Mononuclear cell (primary cell): ENCODE measurements at regions not wholly inside any gene's neighbourhood (a gene's known extent, or its start where the extent isn't known, plus 50 kb on each side); places are given as distances from the start of the nearest gene placed in this dataset.

Experiments used
- H3K27me3 ChIP-seq: 2 replicates; pipeline ENCODE4 v1.6.0; 2011; ENCODE audit warnings: low read length, control low read depth; ENCODE audit not compliant: insufficient read depth
- H3K4me1 ChIP-seq: 2 replicates; pipeline ENCODE4 v1.5.1; 2011; ENCODE audit warnings: mild to moderate bottlenecking, low read length, control low read depth; ENCODE audit not compliant: insufficient read depth
- H3K4me3 ChIP-seq: 2 replicates; pipeline ENCODE4 v1.5.1; 2011; ENCODE audit warnings: mild to moderate bottlenecking, low read length, moderate library complexity
- H3K9me3 ChIP-seq: 2 replicates; pipeline ENCODE4 v1.5.1; 2011; ENCODE audit warnings: low read depth, mild to moderate bottlenecking, control low read depth, low read length

DNA sequence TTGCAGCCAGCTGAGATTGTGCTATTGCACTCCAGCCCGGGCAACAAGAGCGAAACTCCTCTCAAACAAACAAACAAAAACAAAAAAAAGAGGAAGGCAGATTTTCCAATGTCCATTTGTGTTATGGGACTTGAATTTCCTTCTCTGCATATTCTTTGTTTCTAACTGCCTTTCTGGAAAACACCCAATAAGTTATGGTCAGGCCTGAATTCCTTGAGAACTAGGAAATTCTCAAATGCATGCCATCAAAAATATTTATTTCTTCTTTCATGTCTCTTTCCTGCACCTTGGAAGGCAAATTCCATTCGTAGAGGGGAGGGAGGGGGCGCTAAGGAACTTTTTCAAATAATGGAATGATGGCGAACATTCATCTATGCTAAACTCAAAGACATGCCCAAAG is 117.6 kb upstream of the TMCC3 start:
- no peak overlapping the region for H3K4me3 ChIP-seq
- no peaks in the 10 kb centered on the region for H3K9me3 ChIP-seq
- H3K27me3 ChIP-seq = peaks cover 3% of the 10 kb centered on the region
- H3K4me1 ChIP-seq = peaks cover 28% of the 10 kb centered on the region

DNA sequence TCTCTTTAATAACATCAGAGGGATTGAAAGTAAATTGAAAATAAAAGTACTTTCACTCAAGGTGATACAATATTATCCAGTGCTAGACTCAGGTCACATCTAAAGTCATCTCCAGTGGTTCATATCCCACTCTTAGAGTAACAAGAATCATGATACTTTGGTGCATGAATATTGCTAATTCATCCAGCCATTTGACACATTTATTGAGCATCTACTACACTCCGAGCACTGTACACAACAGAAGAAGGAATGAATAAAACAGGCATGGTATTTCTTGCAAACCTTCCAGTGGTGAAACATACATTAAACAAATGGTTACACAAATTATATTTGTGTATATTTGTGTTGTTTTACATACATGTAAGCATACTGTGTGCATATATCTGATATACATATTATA is 116.0 kb upstream of the TMCC3 start:
- H3K27me3 ChIP-seq = peaks cover 3% of the 10 kb centered on the region
- peaks cover 29% of the 10 kb centered on the region for H3K4me1 ChIP-seq
- H3K4me3 ChIP-seq = no peak overlapping the region
- H3K9me3 ChIP-seq = no peaks in the 10 kb centered on the region

DNA sequence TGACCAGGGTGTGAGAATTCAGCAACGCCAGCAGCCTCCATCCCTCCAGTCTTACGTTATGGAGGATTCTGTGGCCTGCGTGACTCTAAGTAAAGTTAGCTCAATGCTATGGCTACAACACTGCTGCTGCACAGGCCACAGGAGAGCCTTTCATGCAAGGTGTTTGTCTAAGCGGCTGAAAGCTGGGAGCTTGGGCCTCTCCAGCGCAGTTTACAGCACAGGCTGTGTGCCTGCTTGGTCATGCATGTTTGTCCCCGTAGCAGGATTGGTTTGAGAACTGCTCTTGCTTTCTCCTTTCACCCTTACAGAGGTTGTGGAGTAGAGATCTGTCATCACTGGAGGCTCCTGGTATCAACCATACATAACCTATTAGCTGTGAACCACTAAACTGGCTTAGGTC is 113.1 kb upstream of the TMCC3 start:
- Histone ChIP-seq H3K4me3 (no peak overlapping the region), H3K27me3 (no peaks in the 10 kb centered on the region), H3K4me1 (peaks cover 15% of the 10 kb centered on the region), H3K9me3 (no peaks in the 10 kb centered on the region)

DNA sequence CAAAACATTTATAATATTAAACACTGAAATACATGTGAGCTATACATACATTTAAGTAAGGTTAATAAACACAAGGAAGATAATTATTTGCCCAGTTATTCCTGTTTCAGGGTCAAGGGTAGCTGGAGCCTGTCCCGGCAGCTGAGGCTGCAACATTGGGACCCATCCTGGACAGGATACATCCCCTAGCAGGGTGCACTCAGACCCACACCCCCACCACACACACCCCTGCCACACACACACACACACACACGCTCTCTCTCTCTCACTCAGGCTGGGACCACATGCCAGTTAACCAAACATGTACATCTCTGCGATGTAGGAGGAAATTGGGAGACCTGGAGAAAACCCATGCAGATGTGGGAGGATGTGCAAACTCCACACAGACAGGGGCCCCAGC is 112.6 kb upstream of the TMCC3 start:
- no peaks in the 10 kb centered on the region for H3K9me3 ChIP-seq
- peaks cover 10% of the 10 kb centered on the region for H3K4me1 ChIP-seq
- H3K4me3 ChIP-seq = no peak overlapping the region
- no peaks in the 10 kb centered on the region for H3K27me3 ChIP-seq

DNA sequence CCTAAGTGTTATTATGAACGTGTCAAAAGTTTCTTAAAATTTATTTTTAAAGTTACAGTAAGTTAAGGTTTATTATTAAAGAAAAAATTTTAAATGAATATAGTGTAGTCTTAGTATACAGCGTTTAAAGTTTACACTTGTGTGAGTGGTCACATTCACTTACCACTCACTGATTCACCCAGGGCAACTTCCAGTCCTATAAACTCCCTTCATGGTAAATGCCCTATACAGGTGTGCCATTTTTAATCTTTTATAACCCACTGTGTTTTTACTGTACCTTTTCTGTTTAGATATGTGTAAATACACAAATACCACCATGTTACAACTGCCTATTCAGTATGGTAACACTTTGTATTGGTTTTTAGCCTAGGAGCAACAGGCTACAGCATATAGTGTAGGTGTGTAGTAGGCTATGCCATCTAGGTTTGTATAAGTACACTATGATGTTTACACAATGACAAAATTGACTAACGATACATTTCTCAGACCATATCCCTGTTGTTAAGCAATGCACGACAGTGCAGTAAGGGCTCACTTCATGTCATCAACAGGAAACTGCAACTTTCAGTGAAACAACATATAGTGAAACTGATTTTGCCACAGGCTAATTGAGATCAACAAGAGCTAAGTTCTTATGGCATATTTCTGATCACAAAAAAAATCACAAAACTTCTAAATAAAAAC is 112.0 kb upstream of the TMCC3 start:
- no peak overlapping the region for H3K4me3 ChIP-seq
- no peaks in the 10 kb centered on the region for H3K27me3 ChIP-seq
- H3K4me1 ChIP-seq = peaks cover 4% of the 10 kb centered on the region
- no peaks in the 10 kb centered on the region for H3K9me3 ChIP-seq

DNA sequence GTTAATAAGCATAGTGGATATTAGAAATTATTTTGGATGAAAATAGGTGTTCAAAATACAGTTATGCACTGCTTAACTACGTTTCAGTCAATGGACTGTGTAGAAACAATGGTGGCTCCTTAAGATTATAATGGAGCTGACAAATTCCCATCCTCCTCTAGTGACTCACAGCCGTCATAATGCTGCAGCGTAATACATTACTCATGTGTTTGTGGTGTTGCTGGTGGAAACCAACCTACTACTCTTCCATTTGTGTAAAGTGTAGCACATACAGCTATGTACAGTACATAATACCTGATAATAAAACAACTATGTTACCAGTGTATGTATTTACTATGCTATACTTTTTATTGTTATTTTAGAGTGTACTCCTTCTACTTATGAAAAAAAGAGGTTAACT is 111.2 kb upstream of the TMCC3 start:
- Histone ChIP-seq H3K4me1 (peaks cover 4% of the 10 kb centered on the region), H3K9me3 (no peaks in the 10 kb centered on the region), H3K4me3 (no peak overlapping the region), H3K27me3 (no peaks in the 10 kb centered on the region)

DNA sequence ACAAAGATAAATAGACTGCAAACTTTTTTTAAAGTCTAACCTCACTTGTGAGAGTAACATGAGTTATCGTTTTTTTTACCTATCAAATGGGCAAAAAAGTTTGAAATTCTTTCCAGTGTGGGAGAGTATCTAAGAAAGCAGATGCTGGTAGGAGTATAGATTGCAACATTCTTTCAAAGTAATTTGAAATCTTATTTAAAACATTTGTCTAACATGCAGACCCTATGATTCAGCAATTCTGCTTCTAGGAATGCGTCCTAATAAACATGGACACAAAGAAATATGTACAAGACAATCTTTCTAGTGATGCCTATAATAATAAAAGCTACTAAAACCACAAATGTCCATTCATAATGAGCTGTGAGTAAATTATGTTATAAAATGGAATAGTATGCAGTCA is 110.4 kb upstream of the TMCC3 start:
- H3K4me1 ChIP-seq = peaks cover 4% of the 10 kb centered on the region
- H3K27me3 ChIP-seq = no peaks in the 10 kb centered on the region
- H3K9me3 ChIP-seq = no peaks in the 10 kb centered on the region
- H3K4me3 ChIP-seq = no peak overlapping the region

DNA sequence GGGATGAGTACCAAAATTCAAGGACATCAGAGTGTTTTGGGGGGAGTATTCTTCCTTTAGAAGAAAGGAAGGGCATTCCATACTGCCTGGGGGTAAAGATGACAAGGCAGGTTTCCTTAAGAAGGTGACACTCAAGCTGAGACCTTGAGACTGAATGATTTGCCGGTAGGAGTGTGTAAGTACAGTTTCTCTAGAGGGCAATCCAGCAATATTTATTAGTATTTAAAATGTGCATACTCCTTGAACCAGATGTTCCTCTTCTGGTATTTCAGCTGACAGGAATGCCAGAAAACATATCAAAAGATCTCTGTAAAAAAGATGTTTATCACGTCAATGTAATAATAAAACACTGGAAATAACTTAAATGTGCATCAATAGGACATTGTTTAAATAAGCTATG is 106.4 kb upstream of the TMCC3 start:
- Histone ChIP-seq H3K9me3 (no peaks in the 10 kb centered on the region), H3K4me3 (no peak overlapping the region), H3K4me1 (no peaks in the 10 kb centered on the region), H3K27me3 (no peaks in the 10 kb centered on the region)

DNA sequence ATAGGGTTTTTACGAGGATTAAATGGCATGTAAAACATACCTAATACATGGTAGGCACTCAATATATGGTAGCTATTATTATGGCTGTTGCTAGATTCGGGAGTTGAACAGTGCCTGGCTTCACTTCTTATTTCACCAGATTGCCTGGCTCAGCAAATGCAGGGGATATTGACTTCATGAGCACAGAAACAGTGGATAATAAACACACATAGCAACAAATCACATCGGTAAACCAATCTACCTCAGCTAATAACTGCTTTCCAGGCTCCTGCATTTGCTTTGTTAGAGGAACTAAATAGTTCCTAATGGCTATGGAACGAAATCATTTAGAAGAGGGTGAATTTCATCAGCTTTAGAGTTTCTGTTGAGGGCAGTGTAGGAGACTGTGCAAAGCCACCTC is 105.2 kb upstream of the TMCC3 start:
- Histone ChIP-seq H3K4me3 (no peak overlapping the region), H3K4me1 (no peaks in the 10 kb centered on the region), H3K27me3 (no peaks in the 10 kb centered on the region), H3K9me3 (no peaks in the 10 kb centered on the region)

DNA sequence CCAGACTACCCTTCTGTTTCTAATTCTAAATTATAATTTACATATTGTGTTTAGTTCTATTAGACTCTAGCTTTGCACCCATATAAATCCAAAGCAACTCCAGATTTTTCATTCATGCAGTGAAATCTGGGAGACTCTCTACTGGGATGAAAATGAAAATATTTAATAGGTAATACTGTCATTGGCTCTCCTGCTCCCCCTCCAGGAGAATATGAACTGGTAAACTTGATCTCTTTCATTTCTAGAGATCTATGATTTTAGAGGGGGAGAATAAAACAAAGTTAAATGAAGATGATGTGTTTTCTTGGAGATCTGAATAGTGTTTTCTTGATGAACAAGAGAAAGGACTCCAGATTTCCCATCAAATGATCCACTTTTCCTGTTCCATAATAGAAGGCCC is 104.3 kb upstream of the TMCC3 start:
- H3K4me3 ChIP-seq = no peak overlapping the region
- H3K4me1 ChIP-seq = no peaks in the 10 kb centered on the region
- H3K27me3 ChIP-seq = no peaks in the 10 kb centered on the region
- no peaks in the 10 kb centered on the region for H3K9me3 ChIP-seq

DNA sequence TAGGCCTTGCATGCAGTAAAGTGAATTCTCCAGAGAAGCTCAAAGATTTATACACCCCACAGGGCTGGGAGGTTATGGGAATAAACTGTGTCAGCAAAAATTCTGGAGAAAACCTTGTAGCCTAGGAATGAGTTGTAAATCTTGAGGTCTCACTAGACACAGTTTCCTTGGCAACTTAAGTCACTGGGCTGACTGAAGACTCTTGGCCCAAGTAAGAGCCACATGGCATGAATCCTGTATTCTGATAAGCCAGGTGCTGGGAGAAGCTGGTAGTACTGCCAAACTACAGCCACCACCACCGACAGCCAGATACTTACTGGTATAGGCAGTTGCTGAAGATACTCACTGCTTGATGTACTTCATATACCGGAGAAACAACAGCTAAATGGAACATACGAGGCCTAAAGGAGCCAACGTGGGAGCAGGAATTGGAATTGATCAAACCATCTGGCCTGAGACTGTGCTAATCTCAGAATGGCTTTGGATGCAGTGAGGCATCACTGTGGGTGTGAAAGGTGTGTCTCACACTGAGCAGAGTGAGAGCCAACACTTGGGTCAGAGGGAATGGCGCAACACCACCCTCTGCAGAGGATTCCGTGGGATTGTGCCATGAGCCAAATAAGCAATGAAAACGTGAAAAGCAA is 102.8 kb upstream of the TMCC3 start:
- no peak overlapping the region for H3K4me3 ChIP-seq
- H3K27me3 ChIP-seq = no peaks in the 10 kb centered on the region
- H3K4me1 ChIP-seq = no peaks in the 10 kb centered on the region
- no peaks in the 10 kb centered on the region for H3K9me3 ChIP-seq

DNA sequence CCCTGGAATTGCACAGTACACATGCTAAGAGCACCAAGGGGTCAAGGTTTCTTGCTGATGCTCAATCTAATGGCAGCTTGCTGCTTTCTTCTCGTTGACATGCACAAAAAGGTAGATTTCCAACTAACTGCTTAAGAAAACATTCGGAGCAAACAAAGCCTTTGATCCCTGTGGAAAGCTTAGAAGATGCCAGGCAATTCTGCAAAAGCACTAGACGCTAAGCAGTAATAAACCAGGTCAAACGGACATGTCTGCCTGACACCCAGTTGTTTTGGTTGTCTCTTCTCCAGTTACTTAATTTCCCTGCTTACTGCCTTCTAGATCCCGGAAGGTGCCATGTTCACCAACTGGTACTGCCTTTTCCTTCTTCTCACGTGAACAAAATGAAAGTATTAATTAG is 100.5 kb upstream of the TMCC3 start:
- Histone ChIP-seq H3K27me3 (no peaks in the 10 kb centered on the region), H3K4me3 (no peak overlapping the region), H3K9me3 (no peaks in the 10 kb centered on the region), H3K4me1 (no peaks in the 10 kb centered on the region)

DNA sequence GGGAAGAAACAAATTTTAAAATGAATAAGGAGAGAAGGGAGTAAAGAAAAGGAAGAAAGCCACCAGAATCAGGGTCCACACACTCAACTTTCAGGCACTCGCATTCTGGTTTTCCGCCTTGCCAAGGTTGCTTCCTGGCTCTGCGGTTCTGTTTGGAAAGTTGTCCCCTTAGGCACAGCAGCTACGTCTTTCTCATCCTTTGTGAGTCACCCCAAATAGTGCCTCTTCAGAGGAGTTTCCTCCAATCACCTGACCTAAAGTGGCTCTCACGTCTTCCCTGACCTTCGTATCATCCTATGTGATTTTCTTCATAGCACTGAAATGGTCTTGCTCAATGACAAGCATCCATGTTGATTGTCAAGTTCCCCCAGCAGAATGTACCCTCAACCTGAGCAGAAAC is 99.5 kb upstream of the TMCC3 start:
- no peaks in the 10 kb centered on the region for H3K4me1 ChIP-seq
- H3K4me3 ChIP-seq = no peak overlapping the region
- no peaks in the 10 kb centered on the region for H3K9me3 ChIP-seq
- no peaks in the 10 kb centered on the region for H3K27me3 ChIP-seq

DNA sequence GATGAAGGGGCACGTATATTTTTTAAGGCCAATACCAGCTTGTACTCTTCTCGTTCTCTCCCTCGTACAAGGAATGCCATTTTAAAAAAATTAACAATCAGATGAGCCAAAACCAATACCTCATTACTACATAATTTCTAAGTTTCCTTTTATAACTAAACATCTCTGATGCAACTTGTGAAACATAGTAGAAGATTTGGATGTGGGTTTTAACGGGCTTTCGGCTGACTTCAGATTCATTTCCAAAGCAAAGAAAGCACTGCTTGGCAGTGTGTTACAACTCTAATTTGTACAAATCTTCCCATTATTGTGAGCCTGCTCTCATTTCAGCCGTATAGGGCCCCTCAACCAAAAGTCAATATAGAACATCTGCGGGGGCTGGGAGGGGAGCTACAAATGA is 99.1 kb upstream of the TMCC3 start:
- H3K4me3 ChIP-seq = no peak overlapping the region

DNA sequence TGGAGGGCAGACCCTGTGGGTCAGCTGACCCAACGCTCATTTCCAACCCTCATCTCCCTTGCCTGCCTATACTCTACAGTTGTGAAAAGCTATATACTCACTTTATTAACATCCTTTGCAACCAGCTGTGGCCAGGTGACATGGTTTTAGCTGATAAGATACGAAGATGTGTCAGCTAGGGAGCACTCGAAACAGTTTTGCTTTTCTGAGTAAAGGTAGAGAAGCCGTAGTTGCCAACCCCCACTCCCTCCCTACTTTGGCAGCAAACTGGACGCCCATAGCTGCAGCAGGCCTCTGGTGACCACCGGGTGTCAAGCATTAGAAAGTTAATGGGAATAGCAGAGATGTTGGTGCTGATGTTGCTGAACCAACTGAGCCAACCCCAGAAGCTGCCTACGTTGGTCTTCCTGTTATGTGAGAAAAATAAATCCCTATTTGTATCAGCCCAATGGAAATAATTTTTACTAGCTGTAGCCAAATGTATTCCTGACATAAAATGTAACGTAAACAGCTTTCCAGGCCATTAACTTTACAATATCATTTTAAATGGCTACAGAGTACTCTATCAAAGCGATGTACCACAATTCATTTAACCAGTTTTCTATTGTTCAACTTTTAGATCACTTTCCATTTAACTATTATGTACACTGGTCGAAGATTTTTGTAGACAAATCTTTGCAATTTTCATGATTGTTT is 98.5 kb upstream of the TMCC3 start:
- no peak overlapping the region for H3K4me3 ChIP-seq
- no peaks in the 10 kb centered on the region for H3K4me1 ChIP-seq
- H3K9me3 ChIP-seq = no peaks in the 10 kb centered on the region
- no peaks in the 10 kb centered on the region for H3K27me3 ChIP-seq

More for the DNA sequence above, 99.1 kb upstream of the TMCC3 start:
- no peaks in the 10 kb centered on the region for H3K27me3 ChIP-seq
- H3K4me1 ChIP-seq = no peaks in the 10 kb centered on the region
- no peaks in the 10 kb centered on the region for H3K9me3 ChIP-seq

DNA sequence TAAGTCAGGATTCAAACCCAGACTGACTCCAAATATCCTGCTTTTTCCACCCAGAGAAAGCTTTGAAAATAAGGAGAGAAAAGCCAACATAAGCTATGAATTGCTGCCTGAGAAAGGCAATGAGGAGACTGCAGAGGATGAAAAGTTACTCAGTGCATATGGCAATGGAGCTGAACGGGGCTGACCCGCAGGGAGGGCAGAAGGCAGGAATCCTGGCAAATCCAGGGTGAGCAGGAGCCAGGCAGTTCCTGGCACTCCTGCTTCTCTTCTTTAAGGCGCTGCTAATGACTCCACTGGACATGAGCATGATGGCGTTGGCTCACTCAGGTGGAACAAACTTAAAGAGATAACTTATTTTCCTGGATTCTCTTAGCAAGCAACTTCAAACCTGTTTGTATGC is 95.2 kb upstream of the TMCC3 start:
- Histone ChIP-seq H3K27me3 (no peaks in the 10 kb centered on the region), H3K4me1 (no peaks in the 10 kb centered on the region), H3K4me3 (no peak overlapping the region), H3K9me3 (no peaks in the 10 kb centered on the region)
